ENCODE measurements at regions not wholly inside any gene's neighbourhood (a gene's known extent, or its start where the extent isn't known, plus 50 kb on each side); places are given as distances from the start of the nearest gene placed in this dataset.

DNA sequence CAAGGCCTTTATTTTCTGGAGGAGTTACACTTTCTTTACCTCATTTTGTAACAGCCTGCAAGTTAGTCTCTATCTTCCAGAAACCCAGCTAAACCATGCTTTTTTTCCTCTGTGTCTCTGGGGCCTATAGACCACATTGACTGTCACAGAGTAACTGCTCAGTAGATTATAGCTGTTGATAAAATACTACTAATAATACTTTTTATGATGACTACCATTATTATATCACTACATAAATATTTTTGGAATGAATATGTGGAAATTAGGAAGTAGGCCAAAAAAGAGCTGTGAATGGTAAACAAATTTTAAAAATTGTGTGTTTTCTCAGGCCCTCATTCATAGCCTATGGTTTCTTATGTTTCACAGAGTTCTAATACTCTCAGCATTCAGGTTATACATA is 233.1 kb upstream of the USP24 start:
- no peak overlapping the region for H3K4me3 ChIP-seq
- TF ChIP-seq, protein P1, sequence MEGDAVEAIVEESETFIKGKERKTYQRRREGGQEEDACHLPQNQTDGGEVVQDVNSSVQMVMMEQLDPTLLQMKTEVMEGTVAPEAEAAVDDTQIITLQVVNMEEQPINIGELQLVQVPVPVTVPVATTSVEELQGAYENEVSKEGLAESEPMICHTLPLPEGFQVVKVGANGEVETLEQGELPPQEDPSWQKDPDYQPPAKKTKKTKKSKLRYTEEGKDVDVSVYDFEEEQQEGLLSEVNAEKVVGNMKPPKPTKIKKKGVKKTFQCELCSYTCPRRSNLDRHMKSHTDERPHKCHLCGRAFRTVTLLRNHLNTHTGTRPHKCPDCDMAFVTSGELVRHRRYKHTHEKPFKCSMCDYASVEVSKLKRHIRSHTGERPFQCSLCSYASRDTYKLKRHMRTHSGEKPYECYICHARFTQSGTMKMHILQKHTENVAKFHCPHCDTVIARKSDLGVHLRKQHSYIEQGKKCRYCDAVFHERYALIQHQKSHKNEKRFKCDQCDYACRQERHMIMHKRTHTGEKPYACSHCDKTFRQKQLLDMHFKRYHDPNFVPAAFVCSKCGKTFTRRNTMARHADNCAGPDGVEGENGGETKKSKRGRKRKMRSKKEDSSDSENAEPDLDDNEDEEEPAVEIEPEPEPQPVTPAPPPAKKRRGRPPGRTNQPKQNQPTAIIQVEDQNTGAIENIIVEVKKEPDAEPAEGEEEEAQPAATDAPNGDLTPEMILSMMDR (IDR thresholded peaks at IDR 0.05): no peak
- no peaks in the 10 kb centered on the region for H3K4me1 ChIP-seq
- no peak overlapping the region for H3K27ac ChIP-seq
- no peaks in the 10 kb centered on the region for H3K27me3 ChIP-seq
- H3K9me3 ChIP-seq: no peaks in the 10 kb centered on the region
- DNase-seq: no peak
- intact Hi-C loops (cut with DNase I): no loop called here
- H3K36me3 ChIP-seq: no peaks in the 10 kb centered on the region
- no peak for ATAC-seq

DNA sequence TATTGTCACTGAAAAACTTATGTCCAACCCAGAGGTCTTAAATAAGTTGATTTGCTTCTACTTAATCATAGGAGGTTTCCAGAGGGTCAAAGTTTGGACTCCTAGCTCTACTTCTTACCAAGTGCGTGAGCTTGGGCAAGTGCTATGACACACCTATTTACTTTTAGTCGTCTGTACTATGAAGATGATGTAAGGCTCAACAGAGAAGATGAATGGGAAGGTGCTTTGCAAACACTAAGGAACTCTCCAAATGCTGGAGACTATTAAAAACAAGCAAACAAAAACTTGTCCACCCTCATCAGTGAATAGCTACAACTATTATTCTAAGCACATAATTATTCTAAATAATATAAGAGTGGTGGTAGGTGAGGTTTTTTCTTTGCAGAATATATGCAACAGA is 232.3 kb upstream of the USP24 start:
- no peaks in the 10 kb centered on the region for H3K4me1 ChIP-seq
- no peaks in the 10 kb centered on the region for H3K36me3 ChIP-seq
- intact Hi-C loops (cut with DNase I): no loop called here
- no peak for DNase-seq
- no peak overlapping the region for H3K4me3 ChIP-seq
- TF ChIP-seq POLR2A (IDR thresholded peaks at IDR 0.05): no peak
- TF ChIP-seq, protein P1 (IDR thresholded peaks at IDR 0.05): no peak
- H3K9me3 ChIP-seq: no peaks in the 10 kb centered on the region
- no peak overlapping the region for H3K27ac ChIP-seq
- WGBS (ENCODE audit: insufficient coverage, low coverage, low lambda C conversion rate, missing lambda C conversion rate): 25% methylated on average over 2 of the region's 2 CpGs
- ATAC-seq: no peak
- no peaks in the 10 kb centered on the region for H3K27me3 ChIP-seq

- Histone ChIP-seq H3K27ac (no peak overlapping the region), H3K27me3 (no peaks in the 10 kb centered on the region), H3K4me1 (no peaks in the 10 kb centered on the region), H3K9me3 (no peaks in the 10 kb centered on the region), H3K4me3 (no peak overlapping the region), H3K36me3 (no peaks in the 10 kb centered on the region)
- intact Hi-C loops (cut with DNase I): no loop called here
- TF ChIP-seq, protein P1 (IDR thresholded peaks at IDR 0.05): no peak
- TF ChIP-seq POLR2A (IDR thresholded peaks at IDR 0.05): no peak
- 71% methylated on average over 2 of the region's 2 CpGs for WGBS (ENCODE audit: insufficient coverage, low coverage, low lambda C conversion rate, missing lambda C conversion rate)
- no peak for ATAC-seq
- no peak for DNase-seq
Observed at GRCh38 chr1:55446351-55446750, 231.2 kb upstream of the USP24 start.

- TF ChIP-seq POLR2A (IDR thresholded peaks at IDR 0.05): no peak
- TF ChIP-seq, protein P1 (IDR thresholded peaks at IDR 0.05): no peak
- no peak for ATAC-seq
- Histone ChIP-seq H3K36me3 (no peaks in the 10 kb centered on the region), H3K27ac (no peak overlapping the region), H3K4me3 (no peak overlapping the region), H3K4me1 (no peaks in the 10 kb centered on the region), H3K27me3 (no peaks in the 10 kb centered on the region), H3K9me3 (no peaks in the 10 kb centered on the region)
- intact Hi-C loops (cut with DNase I): no loop called here
- 67% methylated on average over 1 of the region's 2 CpGs for WGBS (ENCODE audit: insufficient coverage, low coverage, low lambda C conversion rate, missing lambda C conversion rate)
- no peak for DNase-seq
Observed at GRCh38 chr1:55445416-55445815, 230.3 kb upstream of the USP24 start.

- no peak overlapping the region for H3K27ac ChIP-seq
Observed at GRCh38 chr1:55444667-55445066, 229.5 kb upstream of the USP24 start.

More at GRCh38 chr1:55444667-55445066, 229.5 kb upstream of the USP24 start:
- DNase-seq (no peak), ATAC-seq (no peak)
- H3K27me3 ChIP-seq: no peaks in the 10 kb centered on the region
- H3K9me3 ChIP-seq: no peaks in the 10 kb centered on the region
- no peak overlapping the region for H3K4me3 ChIP-seq
- intact Hi-C loops (cut with DNase I): no loop called here
- WGBS (ENCODE audit: insufficient coverage, low coverage, low lambda C conversion rate, missing lambda C conversion rate): 20% methylated on average over 1 of the region's 1 CpG
- TF ChIP-seq, protein P1 (IDR thresholded peaks at IDR 0.05): no peak
- no peak for TF ChIP-seq POLR2A (IDR thresholded peaks at IDR 0.05)
- no peaks in the 10 kb centered on the region for H3K4me1 ChIP-seq
- no peaks in the 10 kb centered on the region for H3K36me3 ChIP-seq
